CD4-positive, alpha-beta T cell treated with Interleukin-17A for 1 hour (primary cell): ENCODE measurements at regions not wholly inside any gene's neighbourhood (a gene's known extent, or its start where the extent isn't known, plus 50 kb on each side); places are given as distances from the start of the nearest gene placed in this dataset.
A peak's percentile ranks its signal among the peaks of the same experiment; 100 is the strongest.

Experiments
- DNase-seq: peaks from one replicate; pipeline ENCODE4 v3.0.0-alpha.2; 2020

- DNase-seq: no peak
Observed at GRCh38 chr10:118246332-118247295, 95.5 kb downstream of the FAM204A start.

GRCh38 chr10:118243907-118244306 lies 98.2 kb downstream of the FAM204A start:
- no peak for DNase-seq

GRCh38 chr10:118241229-118242137 lies 100.6 kb downstream of the FAM204A start:
- peak; percentile 61 for DNase-seq

GRCh38 chr10:118239236-118239630 lies 102.9 kb downstream of the FAM204A start:
- no peak for DNase-seq

- no peak for DNase-seq
Observed at GRCh38 chr10:118238573-118239235, 103.4 kb downstream of the FAM204A start.

- no peak for DNase-seq
Observed at GRCh38 chr10:118237930-118238329, 104.2 kb downstream of the FAM204A start.

GRCh38 chr10:118234683-118235082 lies 107.4 kb downstream of the FAM204A start:
- no peak for DNase-seq

- DNase-seq: no peak
Observed at GRCh38 chr10:118220346-118220850, 121.7 kb downstream of the FAM204A start.

- no peak for DNase-seq
Observed at GRCh38 chr10:118218562-118218961, 123.6 kb downstream of the FAM204A start.

GRCh38 chr10:118216571-118217170 lies 125.5 kb downstream of the FAM204A start:
- DNase-seq: no peak

GRCh38 chr10:118216020-118216419 lies 126.1 kb downstream of the FAM204A start:
- no peak for DNase-seq

GRCh38 chr10:118214776-118215175 lies 127.3 kb downstream of the FAM204A start:
- DNase-seq: no peak

GRCh38 chr10:118213436-118213835 lies 128.7 kb downstream of the FAM204A start:
- DNase-seq: no peak

- DNase-seq: no peak
Observed at GRCh38 chr10:118210276-118210675, 131.8 kb downstream of the FAM204A start.

- no peak for DNase-seq
Observed at GRCh38 chr10:118209215-118209614, 132.9 kb downstream of the FAM204A start.

GRCh38 chr10:118207470-118208007 lies 134.6 kb downstream of the FAM204A start:
- DNase-seq: no peak

GRCh38 chr10:118204292-118204943 lies 137.7 kb downstream of the FAM204A start:
- no peak for DNase-seq

GRCh38 chr10:118203461-118203860 lies 138.7 kb downstream of the FAM204A start:
- no peak for DNase-seq

GRCh38 chr10:118195729-118196128 lies 146.4 kb downstream of the FAM204A start:
- no peak for DNase-seq

GRCh38 chr10:118193642-118194041 lies 146.9 kb upstream of the RAB11FIP2 start:
- DNase-seq: no peak

- no peak for DNase-seq
Observed at GRCh38 chr10:118181021-118181420, 134.3 kb upstream of the RAB11FIP2 start.
